Ishikawa (cell line): ENCODE measurements at regions not wholly inside any gene's neighbourhood (a gene's known extent, or its start where the extent isn't known, plus 50 kb on each side); places are given as distances from the start of the nearest gene placed in this dataset.

Source experiments
- CEBPB ChIP-seq: IDR thresholded peaks from 2 replicates; pipeline ENCODE4 v1.6.1; 2012
- CREB1 ChIP-seq: IDR thresholded peaks from 2 replicates; pipeline ENCODE4 v1.6.1; 2012; ENCODE audit warnings: low read depth
- EGR1 ChIP-seq: IDR thresholded peaks from 2 replicates; pipeline ENCODE4 v1.6.1; 2012
- EP300 ChIP-seq: IDR thresholded peaks from 2 replicates; pipeline ENCODE4 v1.6.1; 2012; ENCODE audit warnings: borderline replicate concordance
- FOXM1 ChIP-seq: IDR thresholded peaks from 2 replicates; pipeline ENCODE4 v1.6.1; 2012; ENCODE audit warnings: low read depth, borderline replicate concordance
- NFIC ChIP-seq: IDR thresholded peaks from 2 replicates; pipeline ENCODE4 v1.6.1; 2012
- RAD21 ChIP-seq: IDR thresholded peaks from 2 replicates; pipeline ENCODE4 v1.6.1; 2012; ENCODE audit warnings: low read depth
- REST ChIP-seq: IDR thresholded peaks from 2 replicates; pipeline ENCODE4 v1.6.1; 2012; ENCODE audit warnings: low read depth, mild to moderate bottlenecking
- TAF1 ChIP-seq: IDR thresholded peaks from 2 replicates; pipeline ENCODE4 v1.6.1; 2012; ENCODE audit warnings: low read depth, mild to moderate bottlenecking
- TCF12 ChIP-seq: IDR thresholded peaks from 2 replicates; pipeline ENCODE4 v1.6.1; 2012; ENCODE audit warnings: low read depth
- TEAD4 ChIP-seq: IDR thresholded peaks from 2 replicates; pipeline ENCODE4 v1.6.1; 2012
- USF1 ChIP-seq: IDR thresholded peaks from 2 replicates; pipeline ENCODE4 v1.6.1; 2012
- YY1 ChIP-seq: IDR thresholded peaks from 2 replicates; pipeline ENCODE4 v1.6.1; 2012; ENCODE audit warnings: low read depth
- ZBTB7A ChIP-seq: IDR thresholded peaks from 2 replicates; pipeline ENCODE4 v1.6.1; 2012; ENCODE audit warnings: low read depth
- TF ChIP-seq, protein P1 (sequence below): IDR thresholded peaks from 2 replicates; pipeline ENCODE4 v1.6.1; 2012

DNA sequence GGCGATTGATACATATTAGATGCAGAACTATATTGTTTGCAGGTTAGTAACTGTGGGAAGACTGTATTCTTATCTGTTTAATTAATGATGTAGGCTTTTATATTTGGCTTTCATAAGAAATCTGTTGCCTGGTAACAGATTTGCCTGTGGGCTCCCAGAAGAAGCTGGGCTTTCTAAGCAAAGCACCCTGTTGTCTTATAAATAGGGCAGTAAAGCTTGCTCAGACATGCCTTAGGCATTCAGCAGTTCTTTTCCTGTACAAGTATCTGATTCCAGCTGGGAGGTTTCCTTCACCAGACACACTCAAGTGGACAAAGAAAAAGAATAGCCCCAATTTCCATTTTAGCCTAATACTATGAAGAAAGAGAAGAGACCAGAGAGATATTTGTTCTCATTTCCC lies 524.0 kb downstream of the LRRIQ3 start:
- TF ChIP-seq TAF1, result no peak
- TF ChIP-seq RAD21, result no peak
- TF ChIP-seq EGR1, result no peak
- TF ChIP-seq YY1, result no peak
- TF ChIP-seq ZBTB7A, result no peak
- no peak for TF ChIP-seq CREB1
- TF ChIP-seq CEBPB, result no peak
- no peak for TF ChIP-seq TEAD4
- no peak for TF ChIP-seq FOXM1
- TF ChIP-seq, protein P1, sequence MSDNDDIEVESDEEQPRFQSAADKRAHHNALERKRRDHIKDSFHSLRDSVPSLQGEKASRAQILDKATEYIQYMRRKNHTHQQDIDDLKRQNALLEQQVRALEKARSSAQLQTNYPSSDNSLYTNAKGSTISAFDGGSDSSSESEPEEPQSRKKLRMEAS, result no peak
- no peak for TF ChIP-seq EP300
- TF ChIP-seq TCF12, result no peak
- TF ChIP-seq USF1, result no peak
- no peak for TF ChIP-seq NFIC
- TF ChIP-seq REST, result no peak

- TF ChIP-seq REST, result no peak
- no peak for TF ChIP-seq TCF12
- TF ChIP-seq RAD21, result no peak
- no peak for TF ChIP-seq YY1
- no peak for TF ChIP-seq CREB1
- no peak for TF ChIP-seq TAF1
- no peak for TF ChIP-seq CEBPB
- TF ChIP-seq NFIC, result no peak
- no peak for TF ChIP-seq TEAD4
- no peak for TF ChIP-seq EP300
- TF ChIP-seq FOXM1, result no peak
- no peak for TF ChIP-seq EGR1
- TF ChIP-seq ZBTB7A, result no peak
Observed at GRCh38 chr1:73671530-73671929, 526.4 kb downstream of the LRRIQ3 start.

DNA sequence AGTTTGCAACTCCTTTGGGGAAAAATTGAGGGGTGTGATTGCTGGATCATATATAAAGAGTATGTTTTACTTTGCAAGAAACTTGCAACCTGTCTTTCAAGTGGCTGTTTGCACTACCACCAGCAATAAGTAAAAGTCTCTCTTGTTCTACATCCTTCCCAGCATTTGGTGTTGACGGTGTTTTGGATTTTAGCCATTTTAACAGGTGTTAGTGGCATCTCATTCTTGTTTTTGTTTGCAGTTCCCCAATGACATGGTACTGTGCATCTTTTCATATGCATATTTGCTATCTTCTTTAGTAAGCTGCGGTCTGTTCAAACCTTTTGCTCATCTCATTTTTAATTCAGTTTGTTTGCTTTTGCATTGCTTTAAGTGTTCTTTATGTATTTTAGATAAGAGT lies 535.5 kb downstream of the LRRIQ3 start:
- TF ChIP-seq FOXM1 (no peak), EP300 (no peak), CEBPB (no peak), RAD21 (no peak), REST (no peak), CREB1 (no peak), TAF1 (no peak), TEAD4 (no peak), NFIC (no peak), ZBTB7A (no peak), EGR1 (no peak), YY1 (no peak), TCF12 (no peak)
- TF ChIP-seq, protein P1, result no peak

GRCh38 chr1:73659136-73659535 lies 538.8 kb downstream of the LRRIQ3 start:
- TF ChIP-seq EGR1 (no peak), TCF12 (no peak)

- TF ChIP-seq NFIC, result no peak
- no peak for TF ChIP-seq EP300
- no peak for TF ChIP-seq ZBTB7A
- no peak for TF ChIP-seq RAD21
- no peak for TF ChIP-seq TEAD4
- TF ChIP-seq EGR1, result no peak
- TF ChIP-seq TCF12, result no peak
- TF ChIP-seq FOXM1, result no peak
- no peak for TF ChIP-seq CEBPB
- TF ChIP-seq CREB1, result no peak
- no peak for TF ChIP-seq USF1
- TF ChIP-seq TAF1, result no peak
- TF ChIP-seq, protein P1, result no peak
- TF ChIP-seq REST, result no peak
- no peak for TF ChIP-seq YY1
Observed at GRCh38 chr1:73654714-73655113, 543.3 kb downstream of the LRRIQ3 start.
